ENCODE measurements at regions not wholly inside any gene's neighbourhood (a gene's known extent, or its start where the extent isn't known, plus 50 kb on each side); places are given as distances from the start of the nearest gene placed in this dataset.

- DNase-seq (ENCODE audit: low read depth in 2 of 2): peak in 1 of 2 donors; percentile 42
Measured at GRCh38 chr6:209432-210103, 82.7 kb upstream of the DUSP22 start.

GRCh38 chr6:210104-210456 is 82.2 kb upstream of the DUSP22 start:
- no peak for DNase-seq (ENCODE audit: low read depth in 2 of 2)

DNA sequence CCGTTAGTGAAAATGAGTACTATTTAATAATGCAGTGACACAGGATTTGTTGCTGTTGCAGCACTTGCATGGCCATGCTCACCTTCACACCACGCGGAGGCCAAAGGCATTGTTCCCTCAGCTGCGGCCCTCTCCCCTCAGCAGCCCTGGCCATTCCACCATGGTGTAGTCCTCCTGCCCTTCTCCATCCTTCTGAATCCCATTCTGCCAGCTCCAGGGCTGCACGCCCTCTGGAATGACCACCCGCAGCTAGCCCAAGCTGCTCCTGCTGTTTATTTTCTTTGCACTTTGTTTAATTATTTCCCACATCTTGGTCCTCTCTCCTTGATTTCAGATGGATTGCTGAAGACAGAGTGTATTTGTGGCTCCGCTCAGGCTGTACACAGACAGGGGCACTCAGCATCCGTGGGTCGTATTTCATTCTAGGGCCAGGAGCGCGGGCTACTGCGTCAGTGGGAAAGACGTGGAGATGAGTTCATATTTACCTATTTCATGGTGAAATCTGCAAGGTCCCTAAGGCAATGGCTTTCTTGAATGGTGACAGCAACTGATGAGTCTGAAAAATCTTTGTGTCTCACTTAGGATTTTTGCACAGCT is 81.4 kb upstream of the DUSP22 start:
- no peak for DNase-seq (ENCODE audit: low read depth in 2 of 2)

DNA sequence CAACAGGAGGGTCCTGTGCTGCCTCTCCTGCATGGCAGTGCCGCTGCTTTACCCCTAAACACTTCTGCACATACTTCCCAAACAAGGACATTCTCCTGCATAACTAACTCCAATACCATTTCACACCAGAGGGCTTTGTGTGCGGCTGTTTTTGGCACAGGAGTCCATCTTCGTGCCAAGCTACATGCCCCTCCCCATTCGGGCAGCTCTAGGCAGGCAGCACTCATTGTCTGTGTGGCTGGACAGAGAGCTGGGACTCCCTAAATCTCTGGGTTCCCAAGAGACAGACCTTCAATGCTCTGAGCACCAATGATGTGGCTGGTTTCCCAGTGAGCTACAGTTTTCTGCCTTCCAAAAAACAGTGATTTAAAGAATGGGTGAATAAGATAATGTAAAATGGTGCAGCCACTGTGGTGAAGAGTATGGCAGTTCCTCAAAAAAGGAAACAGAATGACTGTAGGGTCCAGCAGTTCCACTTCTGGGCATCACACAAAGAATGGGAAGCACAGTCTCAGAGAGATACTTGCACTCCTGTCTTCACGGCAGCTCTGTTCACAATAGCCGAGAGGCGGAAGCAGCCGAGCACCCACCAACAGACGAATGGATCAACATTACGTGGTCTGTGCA is 80.3 kb upstream of the DUSP22 start:
- no peak for DNase-seq (ENCODE audit: low read depth in 2 of 2)

DNA sequence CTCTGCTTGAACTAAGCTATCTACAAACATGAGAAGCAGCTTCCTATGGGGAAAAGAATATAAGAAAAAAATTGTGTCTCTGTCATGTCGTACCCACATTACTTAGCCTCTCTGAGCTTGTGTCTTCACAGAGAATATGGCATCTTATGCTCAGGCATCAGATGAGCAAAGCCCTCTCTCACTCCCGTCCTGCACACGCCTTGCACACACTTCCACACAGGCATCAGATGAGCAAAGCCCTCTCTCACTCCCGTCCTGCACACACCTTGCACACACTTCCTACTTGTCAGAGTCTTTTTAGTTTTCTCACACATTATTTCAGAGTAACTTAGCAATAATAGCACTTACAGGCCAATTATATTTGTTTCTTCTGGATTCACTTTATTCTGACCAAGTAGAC is 79.0 kb upstream of the DUSP22 start:
- no peak for DNase-seq (ENCODE audit: low read depth in 2 of 2)

DNA sequence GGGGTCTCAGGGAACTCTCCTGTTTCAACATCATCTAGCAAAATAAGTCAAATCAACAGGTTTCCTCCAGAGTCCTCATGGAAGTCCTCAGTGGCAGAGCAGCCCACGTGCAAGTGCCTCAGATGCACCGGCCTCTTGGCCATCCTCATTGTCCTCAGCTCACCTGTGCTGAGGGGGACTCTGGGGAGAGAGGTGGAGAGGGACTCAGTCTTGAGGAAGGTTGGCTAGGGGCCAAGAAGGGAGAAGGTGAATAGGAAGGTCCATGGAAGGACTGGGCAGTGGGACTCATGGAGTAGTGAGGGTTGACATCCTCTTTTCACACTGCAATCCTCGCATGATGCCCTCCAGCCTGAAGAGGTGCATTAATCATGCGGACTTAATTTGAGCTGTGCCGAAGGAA is 77.9 kb upstream of the DUSP22 start:
- DNase-seq (ENCODE audit: low read depth in 2 of 2): no peak

GRCh38 chr6:215335-216034 is 76.8 kb upstream of the DUSP22 start:
- DNase-seq (ENCODE audit: low read depth in 2 of 2): peak in 1 of 2 donors; percentile 62

GRCh38 chr6:217048-217659 is 75.1 kb upstream of the DUSP22 start:
- DNase-seq (ENCODE audit: low read depth in 2 of 2): no peak

DNA sequence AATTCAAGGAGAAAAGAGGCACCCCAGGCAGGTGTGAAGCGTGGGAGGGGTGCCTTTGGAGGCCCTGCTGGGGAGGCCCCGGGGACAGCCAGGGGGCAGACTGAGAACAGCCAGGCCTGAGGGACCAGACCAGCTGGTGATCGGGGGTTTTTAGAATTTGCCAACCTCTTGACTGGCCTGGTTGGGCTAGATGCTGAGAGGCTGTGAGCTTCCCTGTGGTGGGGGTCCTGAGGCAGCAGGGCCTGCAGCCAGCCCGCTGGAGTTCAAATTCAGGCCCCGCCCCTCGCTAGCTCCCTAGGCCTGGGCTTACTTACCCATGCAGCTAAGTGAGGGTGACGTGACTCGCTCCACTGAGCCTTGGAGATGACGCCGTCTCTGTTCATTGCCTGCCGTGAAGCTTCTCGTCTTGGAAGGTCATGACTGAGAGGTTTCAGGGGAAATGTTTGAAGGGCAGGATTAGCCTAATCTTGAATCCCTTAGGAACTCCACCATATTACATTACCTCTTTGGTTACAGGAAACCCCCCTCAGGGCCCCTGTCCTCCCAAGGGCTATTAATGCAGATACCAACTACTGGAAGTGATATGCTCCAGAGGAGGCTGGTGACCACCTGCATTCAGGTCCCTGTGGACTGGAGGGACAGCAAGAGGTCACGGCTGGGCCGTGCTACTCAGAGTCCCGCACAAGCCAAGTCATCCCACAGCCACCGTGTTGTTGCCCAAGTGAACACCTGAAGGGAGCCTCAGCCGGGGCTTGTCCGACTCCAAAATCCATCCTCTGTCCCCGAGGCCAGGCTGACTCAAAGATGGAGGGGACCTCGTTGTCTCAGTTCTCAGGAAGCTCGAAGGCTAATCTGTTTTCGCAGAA is 73.9 kb upstream of the DUSP22 start:
- no peak for DNase-seq (ENCODE audit: low read depth in 2 of 2)

GRCh38 chr6:219019-219570 is 73.2 kb upstream of the DUSP22 start:
- DNase-seq (ENCODE audit: low read depth in 2 of 2): no peak

DNA sequence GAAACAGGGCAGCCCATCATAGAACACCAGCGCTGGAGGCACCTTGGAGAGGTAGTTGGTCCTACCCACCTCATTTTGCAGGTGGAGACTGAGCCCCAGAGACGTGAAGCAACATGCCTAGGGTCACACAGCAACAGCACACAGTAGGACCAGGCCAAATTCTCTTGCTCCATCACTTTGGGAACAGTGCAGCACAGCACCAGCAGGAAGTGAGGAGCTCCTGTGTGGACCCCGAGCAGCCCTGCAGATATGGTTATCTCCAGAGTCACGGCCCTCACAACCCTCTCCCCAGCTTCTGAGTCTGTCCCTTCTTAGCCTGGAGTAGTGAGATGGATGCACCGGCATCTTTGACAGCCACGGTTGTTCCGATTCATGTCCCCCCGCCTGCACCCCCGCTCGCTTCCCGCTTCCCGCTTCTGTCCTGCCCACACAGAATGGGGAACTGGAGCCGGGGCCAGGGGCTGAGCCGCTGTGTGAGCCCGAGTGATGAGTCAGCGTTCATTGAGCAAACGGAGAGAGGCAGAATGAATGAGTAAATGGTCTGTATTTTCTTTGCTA is 72.6 kb upstream of the DUSP22 start:
- no peak for DNase-seq (ENCODE audit: low read depth in 2 of 2)

- DNase-seq (ENCODE audit: low read depth in 2 of 2): no peak
Measured at GRCh38 chr6:220312-220711, 72.0 kb upstream of the DUSP22 start.

- DNase-seq (ENCODE audit: low read depth in 2 of 2): no peak
Measured at GRCh38 chr6:220721-221475, 71.4 kb upstream of the DUSP22 start.

- no peak for DNase-seq (ENCODE audit: low read depth in 2 of 2)
Measured at GRCh38 chr6:221531-222349, 70.5 kb upstream of the DUSP22 start.

DNA sequence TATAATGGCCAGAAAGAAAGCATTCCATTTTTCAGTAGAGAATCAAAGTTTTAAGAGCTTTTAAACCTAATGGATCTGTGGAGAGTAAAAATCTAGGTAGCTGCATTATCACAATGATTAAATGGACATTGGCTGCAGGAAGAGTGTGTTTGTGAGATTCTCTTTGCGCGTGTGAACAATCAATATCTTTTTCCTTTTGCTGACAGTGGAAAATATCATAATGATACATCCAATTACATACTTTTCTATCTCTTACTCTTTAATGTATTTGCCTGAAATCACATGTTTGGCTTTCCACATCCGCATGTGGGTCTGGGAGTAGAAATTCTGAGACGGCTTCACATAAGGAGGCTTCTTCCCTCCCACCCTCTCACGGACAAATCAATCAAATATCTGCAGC is 69.8 kb upstream of the DUSP22 start:
- DNase-seq (ENCODE audit: low read depth in 2 of 2): no peak

- no peak for DNase-seq (ENCODE audit: low read depth in 2 of 2)
Measured at GRCh38 chr6:223136-223535, 69.2 kb upstream of the DUSP22 start.

- DNase-seq (ENCODE audit: low read depth in 2 of 2): no peak
Measured at GRCh38 chr6:223763-224162, 68.5 kb upstream of the DUSP22 start.

DNA sequence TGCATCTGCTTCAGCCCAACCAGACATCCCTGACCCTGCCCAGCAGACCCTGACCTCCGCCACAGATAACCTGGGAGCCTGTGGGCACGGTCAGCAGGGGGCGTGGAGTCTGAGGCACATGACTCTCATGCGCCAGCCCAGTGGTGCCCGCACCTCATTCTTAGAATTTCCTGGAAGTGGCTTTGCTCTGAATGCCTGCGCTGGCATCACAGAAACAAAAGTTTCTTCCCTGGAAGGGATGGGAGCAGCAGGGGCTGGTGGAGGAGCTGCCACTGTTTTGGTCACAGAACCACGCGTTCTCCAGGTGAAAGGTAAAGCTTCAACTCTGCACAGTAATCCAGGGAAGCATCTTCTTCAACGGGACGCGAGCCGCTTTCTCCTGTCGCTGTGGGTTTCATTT is 67.9 kb upstream of the DUSP22 start:
- DNase-seq (ENCODE audit: low read depth in 2 of 2): no peak

- DNase-seq (ENCODE audit: low read depth in 2 of 2): peak; percentile 55 to 56
Measured at GRCh38 chr6:225121-225721, 67.1 kb upstream of the DUSP22 start.
